ENCODE measurements at regions not wholly inside any gene's neighbourhood (a gene's known extent, or its start where the extent isn't known, plus 50 kb on each side); places are given as distances from the start of the nearest gene placed in this dataset.

DNA sequence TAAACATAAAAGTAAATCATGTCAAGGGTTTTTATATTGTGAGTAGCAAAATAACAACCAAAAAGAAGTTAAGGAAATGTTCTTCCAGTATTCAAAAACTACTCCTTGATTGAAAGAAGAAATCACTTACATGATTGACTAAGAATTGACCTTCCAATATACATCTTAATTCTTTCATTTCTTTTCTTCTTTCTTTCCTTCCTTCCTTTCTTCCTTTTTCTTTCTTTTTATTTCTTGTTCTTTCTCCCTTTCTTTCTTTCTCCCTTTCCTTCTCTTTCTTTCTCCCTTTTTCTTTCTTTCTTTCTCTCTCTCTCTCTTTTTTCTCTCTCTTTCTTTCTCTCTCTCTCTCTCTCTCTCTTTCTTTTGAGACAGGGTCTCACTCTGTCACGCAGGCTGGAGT is 60.7 kb upstream of the SOX9 start:
- H3K4me3 Mint-ChIP-seq (ENCODE audit: low read depth, unreplicated experiment): no peak overlapping the region
- H3K9me3 Mint-ChIP-seq (ENCODE audit: low read depth, unreplicated experiment): no peaks in the 10 kb centered on the region
- CTCF ChIA-PET: no interaction called here
- no peak overlapping the region for H3K27ac Mint-ChIP-seq (ENCODE audit: unreplicated experiment)
- peaks cover 30% of the 10 kb centered on the region for H3K27me3 Mint-ChIP-seq (ENCODE audit: unreplicated experiment)
- TF ChIP-seq, protein P1, sequence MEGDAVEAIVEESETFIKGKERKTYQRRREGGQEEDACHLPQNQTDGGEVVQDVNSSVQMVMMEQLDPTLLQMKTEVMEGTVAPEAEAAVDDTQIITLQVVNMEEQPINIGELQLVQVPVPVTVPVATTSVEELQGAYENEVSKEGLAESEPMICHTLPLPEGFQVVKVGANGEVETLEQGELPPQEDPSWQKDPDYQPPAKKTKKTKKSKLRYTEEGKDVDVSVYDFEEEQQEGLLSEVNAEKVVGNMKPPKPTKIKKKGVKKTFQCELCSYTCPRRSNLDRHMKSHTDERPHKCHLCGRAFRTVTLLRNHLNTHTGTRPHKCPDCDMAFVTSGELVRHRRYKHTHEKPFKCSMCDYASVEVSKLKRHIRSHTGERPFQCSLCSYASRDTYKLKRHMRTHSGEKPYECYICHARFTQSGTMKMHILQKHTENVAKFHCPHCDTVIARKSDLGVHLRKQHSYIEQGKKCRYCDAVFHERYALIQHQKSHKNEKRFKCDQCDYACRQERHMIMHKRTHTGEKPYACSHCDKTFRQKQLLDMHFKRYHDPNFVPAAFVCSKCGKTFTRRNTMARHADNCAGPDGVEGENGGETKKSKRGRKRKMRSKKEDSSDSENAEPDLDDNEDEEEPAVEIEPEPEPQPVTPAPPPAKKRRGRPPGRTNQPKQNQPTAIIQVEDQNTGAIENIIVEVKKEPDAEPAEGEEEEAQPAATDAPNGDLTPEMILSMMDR (IDR thresholded peaks at IDR 0.05; ENCODE audit: unreplicated experiment): no peak
- intact Hi-C loops (cut with micrococcal nuclease; ENCODE audit: unreplicated experiment): no loop called here
- DNase-seq: no peak
- no peaks in the 10 kb centered on the region for H3K36me3 Mint-ChIP-seq (ENCODE audit: insufficient read depth, unreplicated experiment)
- no TSS peak for BruUV-seq (replicated peaks)
- H3K4me1 Mint-ChIP-seq (ENCODE audit: low read depth, unreplicated experiment): peaks cover 10% of the 10 kb centered on the region

DNA sequence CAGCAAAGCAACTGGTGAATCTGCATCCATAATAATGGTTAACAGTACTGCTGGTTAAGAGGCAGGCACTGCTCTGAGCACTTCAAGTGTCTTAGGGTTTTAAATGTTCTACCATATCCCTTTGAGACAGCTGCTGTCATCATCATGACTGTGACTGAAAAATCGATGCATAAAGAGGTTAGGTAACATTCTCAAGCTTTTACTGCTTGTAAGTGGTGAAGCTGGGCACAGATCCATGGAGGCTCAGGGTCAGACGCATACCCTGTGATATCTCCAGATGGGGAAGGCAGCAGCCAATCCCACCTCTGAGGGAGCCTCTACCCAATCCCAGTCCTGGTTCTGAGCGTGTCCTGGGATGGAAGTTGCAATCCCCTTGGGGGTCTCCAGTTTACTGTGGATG is 57.6 kb upstream of the SOX9 start:
- no TSS peak for BruUV-seq (replicated peaks)
- DNase-seq: peak; percentile 40
- CTCF ChIA-PET: interaction anchor here (0.8 kb wide), 1 partner anchor 37 kb away, joined by 4 read pairs; no protein-coding TSS in a partner anchor
- Mint-ChIP-seq H3K4me3 (ENCODE audit: low read depth, unreplicated experiment) (no peak overlapping the region), H3K27ac (ENCODE audit: unreplicated experiment) (no peak overlapping the region), H3K9me3 (ENCODE audit: low read depth, unreplicated experiment) (peaks cover 2% of the 10 kb centered on the region), H3K27me3 (ENCODE audit: unreplicated experiment) (peaks cover 25% of the 10 kb centered on the region), H3K36me3 (ENCODE audit: insufficient read depth, unreplicated experiment) (no peaks in the 10 kb centered on the region), H3K4me1 (ENCODE audit: low read depth, unreplicated experiment) (peaks cover 2% of the 10 kb centered on the region)
- intact Hi-C loops (cut with micrococcal nuclease; ENCODE audit: unreplicated experiment): no loop called here
- TF ChIP-seq, protein P1 (IDR thresholded peaks at IDR 0.05; ENCODE audit: unreplicated experiment): no peak

GRCh38 chr17:72063756-72064450 is 56.9 kb upstream of the SOX9 start:
- no peaks in the 10 kb centered on the region for H3K4me1 Mint-ChIP-seq (ENCODE audit: low read depth, unreplicated experiment)
- no peak for DNase-seq
- intact Hi-C loops (cut with micrococcal nuclease; ENCODE audit: unreplicated experiment): no loop called here
- H3K36me3 Mint-ChIP-seq (ENCODE audit: insufficient read depth, unreplicated experiment): no peaks in the 10 kb centered on the region
- BruUV-seq (replicated peaks): no TSS peak
- H3K4me3 Mint-ChIP-seq (ENCODE audit: low read depth, unreplicated experiment): no peak overlapping the region
- no peak overlapping the region for H3K27ac Mint-ChIP-seq (ENCODE audit: unreplicated experiment)
- CTCF ChIA-PET: interaction anchor here (0.8 kb wide), 1 partner anchor 37 kb away, joined by 4 read pairs; no protein-coding TSS in a partner anchor
- TF ChIP-seq, protein P1 (IDR thresholded peaks at IDR 0.05; ENCODE audit: unreplicated experiment): no peak
- peaks cover 21% of the 10 kb centered on the region for H3K27me3 Mint-ChIP-seq (ENCODE audit: unreplicated experiment)
- H3K9me3 Mint-ChIP-seq (ENCODE audit: low read depth, unreplicated experiment): peaks cover 2% of the 10 kb centered on the region

GRCh38 chr17:72064606-72065193 is 56.1 kb upstream of the SOX9 start:
- intact Hi-C loops (cut with micrococcal nuclease; ENCODE audit: unreplicated experiment): no loop called here
- peaks cover 20% of the 10 kb centered on the region for H3K27me3 Mint-ChIP-seq (ENCODE audit: unreplicated experiment)
- no peak overlapping the region for H3K4me3 Mint-ChIP-seq (ENCODE audit: low read depth, unreplicated experiment)
- H3K9me3 Mint-ChIP-seq (ENCODE audit: low read depth, unreplicated experiment): peaks cover 2% of the 10 kb centered on the region
- CTCF ChIA-PET: no interaction called here
- no peaks in the 10 kb centered on the region for H3K36me3 Mint-ChIP-seq (ENCODE audit: insufficient read depth, unreplicated experiment)
- no peak overlapping the region for H3K27ac Mint-ChIP-seq (ENCODE audit: unreplicated experiment)
- H3K4me1 Mint-ChIP-seq (ENCODE audit: low read depth, unreplicated experiment): no peaks in the 10 kb centered on the region
- BruUV-seq (replicated peaks): no TSS peak
- TF ChIP-seq, protein P1 (IDR thresholded peaks at IDR 0.05; ENCODE audit: unreplicated experiment): no peak
- DNase-seq: no peak
